Adrenal gland (tissue), 5 donors: ENCODE measurements at regions not wholly inside any gene's neighbourhood (a gene's known extent, or its start where the extent isn't known, plus 50 kb on each side); places are given as distances from the start of the nearest gene placed in this dataset.

Experiments used
- CTCF ChIP-seq, 6 experiments: fragments of 450-650 bp in 4 of 6; fragments of 200-600 bp in 2 of 6; sonication (generic) in 1 of 6; IDR thresholded peaks; 1 replicate in 5 of 6; 2 replicates in 1 of 6; pipeline versions ENCODE4 v1.5.1 to v1.8.0; 2016 to 2021; ENCODE audit warnings: antibody characterized with exemption in 6 of 6, mild to moderate bottlenecking in 2 of 6, moderate library complexity in 1 of 6
- POLR2A ChIP-seq, 2 donors: fragments of 450-650 bp; IDR thresholded peaks; one replicate each; pipeline ENCODE4 v1.6.1; 2017; ENCODE audit warnings: antibody characterized with exemption in 2 of 2, mild to moderate bottlenecking in 2 of 2, moderate library complexity in 1 of 2
- donor health status: DM: no; HTN: no; CAD: no.

- no peak for TF ChIP-seq CTCF (IDR thresholded peaks at IDR 0.05)
- no peak for TF ChIP-seq POLR2A (IDR thresholded peaks at IDR 0.05)
These were observed 284.0 kb downstream of the ZIC4 start for GRCh38 chr3:147122350-147122749.
